ENCODE measurements at regions not wholly inside any gene's neighbourhood (a gene's known extent, or its start where the extent isn't known, plus 50 kb on each side); places are given as distances from the start of the nearest gene placed in this dataset.

DNA sequence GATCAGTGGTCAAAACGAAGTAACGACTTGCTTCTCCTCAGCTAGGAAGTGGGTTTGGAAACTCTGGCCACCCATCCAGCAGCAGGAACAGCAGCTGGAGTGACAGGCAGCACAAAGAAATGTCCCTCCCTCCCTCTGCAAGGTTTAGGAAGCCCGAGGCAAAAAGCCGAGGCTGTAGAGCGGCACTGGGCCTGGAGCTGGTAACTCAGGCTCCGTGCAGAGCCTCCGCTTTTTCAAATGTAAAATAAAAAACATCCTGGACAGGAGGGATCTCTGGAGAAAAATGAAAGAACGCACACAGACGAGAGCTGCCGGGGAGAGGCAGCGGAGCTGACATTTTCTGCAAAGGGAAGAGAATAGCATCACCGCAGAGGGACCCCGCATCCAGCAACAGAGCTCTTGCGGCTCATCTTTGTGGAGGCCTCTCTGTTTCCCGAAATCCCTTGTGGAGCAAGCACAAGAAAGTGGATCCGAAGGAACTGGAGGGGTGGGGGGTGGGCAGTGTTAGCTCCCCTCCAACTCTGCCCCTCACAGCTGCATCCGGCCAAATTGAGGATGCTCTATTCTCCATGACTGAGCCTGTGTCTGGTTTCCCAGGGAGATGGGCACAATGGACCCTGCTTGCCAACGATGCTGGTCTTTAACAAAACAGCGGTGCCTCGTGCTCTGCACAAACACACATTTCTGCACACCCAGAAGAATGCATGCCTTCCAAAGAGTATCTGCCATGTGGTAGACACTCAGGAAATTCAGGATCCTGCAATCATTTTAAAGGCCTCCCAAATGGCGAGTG lies 335.5 kb upstream of the ZFHX3 start:
- WGBS, result 72% methylated on average over 20 of the region's 21 CpGs
- Histone ChIP-seq H3K27ac (no peak overlapping the region), H3K4me1 (no peaks in the 10 kb centered on the region), H3K9me3 (no peaks in the 10 kb centered on the region), H3K36me3 (no peaks in the 10 kb centered on the region), H3K27me3 (peaks cover 7% of the 10 kb centered on the region), H3K4me3 (no peak overlapping the region)
- TF ChIP-seq, protein P1, sequence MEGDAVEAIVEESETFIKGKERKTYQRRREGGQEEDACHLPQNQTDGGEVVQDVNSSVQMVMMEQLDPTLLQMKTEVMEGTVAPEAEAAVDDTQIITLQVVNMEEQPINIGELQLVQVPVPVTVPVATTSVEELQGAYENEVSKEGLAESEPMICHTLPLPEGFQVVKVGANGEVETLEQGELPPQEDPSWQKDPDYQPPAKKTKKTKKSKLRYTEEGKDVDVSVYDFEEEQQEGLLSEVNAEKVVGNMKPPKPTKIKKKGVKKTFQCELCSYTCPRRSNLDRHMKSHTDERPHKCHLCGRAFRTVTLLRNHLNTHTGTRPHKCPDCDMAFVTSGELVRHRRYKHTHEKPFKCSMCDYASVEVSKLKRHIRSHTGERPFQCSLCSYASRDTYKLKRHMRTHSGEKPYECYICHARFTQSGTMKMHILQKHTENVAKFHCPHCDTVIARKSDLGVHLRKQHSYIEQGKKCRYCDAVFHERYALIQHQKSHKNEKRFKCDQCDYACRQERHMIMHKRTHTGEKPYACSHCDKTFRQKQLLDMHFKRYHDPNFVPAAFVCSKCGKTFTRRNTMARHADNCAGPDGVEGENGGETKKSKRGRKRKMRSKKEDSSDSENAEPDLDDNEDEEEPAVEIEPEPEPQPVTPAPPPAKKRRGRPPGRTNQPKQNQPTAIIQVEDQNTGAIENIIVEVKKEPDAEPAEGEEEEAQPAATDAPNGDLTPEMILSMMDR (IDR thresholded peaks at IDR 0.05), result no peak
- TF ChIP-seq POLR2AphosphoS5 (IDR thresholded peaks at IDR 0.05), result no peak
- no peak for TF ChIP-seq POLR2A (IDR thresholded peaks at IDR 0.05)
- no peak for TF ChIP-seq EP300 (IDR thresholded peaks at IDR 0.05)
- DNase-seq (ENCODE audit: low spot score in 2 of 2), result no peak

DNA sequence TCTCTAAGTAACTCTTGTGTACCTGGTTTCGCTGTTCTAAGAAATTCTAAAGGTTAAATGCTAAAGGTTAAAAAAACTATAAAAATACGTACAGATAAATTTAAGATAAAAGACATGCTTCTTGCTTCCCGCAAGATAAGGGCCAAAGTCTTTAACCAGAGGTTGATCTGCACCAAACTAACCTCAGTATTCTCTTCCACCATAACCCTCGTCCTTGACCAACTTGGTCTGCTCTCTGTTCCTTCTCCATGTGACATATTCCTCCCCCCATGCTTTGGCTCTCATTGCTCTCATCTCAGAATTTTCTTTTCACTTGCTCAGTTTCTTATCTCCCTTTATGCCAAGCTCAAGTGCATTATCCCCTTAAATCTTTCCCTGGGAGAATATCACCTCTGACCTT lies 330.5 kb upstream of the ZFHX3 start:
- no peak for TF ChIP-seq EP300 (IDR thresholded peaks at IDR 0.05)
- TF ChIP-seq POLR2A (IDR thresholded peaks at IDR 0.05), result no peak
- TF ChIP-seq POLR2AphosphoS5 (IDR thresholded peaks at IDR 0.05), result no peak
- Histone ChIP-seq H3K36me3 (no peaks in the 10 kb centered on the region), H3K9me3 (no peaks in the 10 kb centered on the region), H3K4me1 (no peaks in the 10 kb centered on the region), H3K27ac (no peak overlapping the region), H3K4me3 (no peak overlapping the region), H3K27me3 (peaks cover 3% of the 10 kb centered on the region)
- 90% methylated on average over 4 of the region's 4 CpGs for WGBS
- no peak for DNase-seq (ENCODE audit: low spot score in 2 of 2)

DNA sequence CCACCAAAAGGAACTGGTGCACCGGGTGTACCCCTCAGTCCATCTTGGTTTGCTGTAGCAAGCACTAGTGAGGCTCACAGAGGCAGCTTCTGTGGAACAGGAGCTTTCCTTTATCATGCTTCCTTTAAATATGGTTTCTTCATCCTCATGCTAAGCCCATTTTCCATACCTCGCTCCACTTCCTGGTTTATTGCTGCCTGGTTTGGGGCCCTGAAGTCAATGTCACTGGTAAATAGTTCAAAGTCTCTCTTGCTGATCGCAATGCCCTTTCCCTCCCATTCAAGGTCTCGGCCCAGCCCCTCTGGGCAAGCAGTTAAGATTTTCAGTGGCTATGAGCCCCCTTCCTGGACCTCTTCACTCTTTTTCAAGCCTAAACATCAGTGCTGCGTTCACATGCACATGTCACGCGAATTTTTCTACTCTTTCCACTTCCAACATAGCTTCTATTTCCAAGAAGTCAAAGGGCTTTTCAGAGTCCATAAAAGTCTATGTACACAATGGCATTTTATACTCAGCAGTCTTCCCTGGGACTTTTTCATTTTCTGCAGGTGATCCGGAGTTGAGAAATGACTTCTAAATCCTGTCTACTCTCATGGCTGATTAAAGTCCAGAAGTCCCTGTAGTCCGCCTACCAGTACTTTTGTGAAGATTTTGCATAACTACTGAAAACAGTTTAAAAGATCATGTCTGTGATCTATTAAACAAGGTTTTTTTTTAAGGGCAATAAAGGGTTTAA lies 323.8 kb upstream of the ZFHX3 start:
- DNase-seq (ENCODE audit: low spot score in 2 of 2), result no peak
- Histone ChIP-seq H3K36me3 (no peaks in the 10 kb centered on the region), H3K4me3 (no peak overlapping the region), H3K9me3 (no peaks in the 10 kb centered on the region), H3K27ac (no peak overlapping the region), H3K27me3 (peaks cover 16% of the 10 kb centered on the region), H3K4me1 (no peaks in the 10 kb centered on the region)
- TF ChIP-seq POLR2AphosphoS5 (IDR thresholded peaks at IDR 0.05) (no peak), EP300 (IDR thresholded peaks at IDR 0.05) (no peak), POLR2A (IDR thresholded peaks at IDR 0.05) (no peak)
- TF ChIP-seq, protein P1 (IDR thresholded peaks at IDR 0.05), result no peak
- WGBS, result 89% methylated on average over 9 of the region's 9 CpGs

DNA sequence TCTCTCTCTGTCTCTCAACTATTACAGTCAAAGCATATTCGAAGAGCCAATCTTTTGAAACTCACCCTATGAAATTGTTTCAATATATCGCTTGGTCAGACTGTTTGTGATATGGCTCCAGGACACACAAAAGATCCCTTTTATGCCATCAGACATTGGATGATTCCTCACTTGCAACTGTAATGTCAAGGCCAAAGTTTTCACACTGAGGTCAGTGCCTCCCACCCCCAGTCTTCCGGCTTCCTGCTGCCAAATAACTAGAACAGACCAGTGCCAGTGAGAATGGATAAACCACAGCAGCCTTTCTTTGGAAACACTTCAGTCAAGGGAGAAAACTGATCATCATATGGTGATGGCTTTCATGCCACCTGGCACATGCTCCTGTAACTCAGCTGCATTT lies 321.9 kb upstream of the ZFHX3 start:
- Histone ChIP-seq H3K9me3 (no peaks in the 10 kb centered on the region), H3K4me1 (no peaks in the 10 kb centered on the region)
- no peak for DNase-seq (ENCODE audit: low spot score in 2 of 2)

DNA sequence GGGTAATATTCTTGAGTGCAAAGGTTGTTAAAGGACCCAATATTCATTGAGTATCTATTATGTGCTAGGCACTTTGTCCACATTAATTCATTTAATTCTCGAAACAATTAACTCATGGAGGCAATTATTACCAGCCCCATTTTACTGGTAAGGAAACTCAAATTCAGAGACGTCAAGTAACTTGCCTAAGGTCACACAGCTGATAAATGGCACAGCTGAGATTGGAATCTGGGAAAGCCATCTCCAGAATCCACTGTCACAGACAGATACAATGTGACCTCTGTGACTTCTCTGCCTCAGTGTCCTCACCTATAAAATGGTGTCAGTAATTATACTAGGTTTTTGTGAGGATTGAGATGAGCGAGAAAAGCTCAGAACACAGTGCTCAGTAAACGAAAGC lies 320.8 kb upstream of the ZFHX3 start:
- no peaks in the 10 kb centered on the region for H3K4me1 ChIP-seq
- no peaks in the 10 kb centered on the region for H3K9me3 ChIP-seq
- WGBS, result 84% methylated on average over 4 of the region's 4 CpGs
- DNase-seq (ENCODE audit: low spot score in 2 of 2), result no peak
- H3K27ac ChIP-seq, result no peak overlapping the region
- no peaks in the 10 kb centered on the region for H3K36me3 ChIP-seq
- H3K27me3 ChIP-seq, result peaks cover 24% of the 10 kb centered on the region
- no peak overlapping the region for H3K4me3 ChIP-seq
- TF ChIP-seq, protein P1 (IDR thresholded peaks at IDR 0.05), result no peak
- TF ChIP-seq POLR2A (IDR thresholded peaks at IDR 0.05) (no peak), POLR2AphosphoS5 (IDR thresholded peaks at IDR 0.05) (no peak), EP300 (IDR thresholded peaks at IDR 0.05) (no peak)

More for the DNA sequence above, 321.9 kb upstream of the ZFHX3 start:
- no peak overlapping the region for H3K27ac ChIP-seq
- no peak overlapping the region for H3K4me3 ChIP-seq
- no peaks in the 10 kb centered on the region for H3K36me3 ChIP-seq
- 57% methylated on average over 3 of the region's 3 CpGs for WGBS
- TF ChIP-seq, protein P1 (IDR thresholded peaks at IDR 0.05), result no peak
- TF ChIP-seq EP300 (IDR thresholded peaks at IDR 0.05), result no peak
- no peak for TF ChIP-seq POLR2AphosphoS5 (IDR thresholded peaks at IDR 0.05)
- TF ChIP-seq POLR2A (IDR thresholded peaks at IDR 0.05), result no peak
- peaks cover 19% of the 10 kb centered on the region for H3K27me3 ChIP-seq

Data from suprapubic skin (tissue), 4 donors.